ENCODE measurements at regions not wholly inside any gene's neighbourhood (a gene's known extent, or its start where the extent isn't known, plus 50 kb on each side); places are given as distances from the start of the nearest gene placed in this dataset.

- TF ChIP-seq CTCF (IDR thresholded peaks at IDR 0.05; ENCODE audit: low read depth, low read length) (no peak), EZH2phosphoT487 (IDR thresholded peaks at IDR 0.05; ENCODE audit: low read depth) (no peak)
Observed at GRCh38 chr6:105767541-105767940, 318.6 kb upstream of the PRDM1 start.
